Left kidney (tissue), 1 donor: ENCODE measurements at regions not wholly inside any gene's neighbourhood (a gene's known extent, or its start where the extent isn't known, plus 50 kb on each side); places are given as distances from the start of the nearest gene placed in this dataset.
"Not testable (repeated sequence)": the region's sequence is repeated elsewhere in the genome, so short reads cannot be mapped to it uniquely, and the experiment has no call there.

Experiments
- DNase-seq: peaks from one replicate; pipeline ENCODE4 v3.0.0-alpha.2; 2013

- no peak for DNase-seq
These were observed 115.6 kb upstream of the HCRTR2 start for GRCh38 chr6:55058682-55059081.

- no peak for DNase-seq
These were observed 109.4 kb upstream of the HCRTR2 start for GRCh38 chr6:55064711-55065420.

- DNase-seq, result peak; percentile 40
These were observed 105.1 kb upstream of the HCRTR2 start for GRCh38 chr6:55069132-55069781.

DNA sequence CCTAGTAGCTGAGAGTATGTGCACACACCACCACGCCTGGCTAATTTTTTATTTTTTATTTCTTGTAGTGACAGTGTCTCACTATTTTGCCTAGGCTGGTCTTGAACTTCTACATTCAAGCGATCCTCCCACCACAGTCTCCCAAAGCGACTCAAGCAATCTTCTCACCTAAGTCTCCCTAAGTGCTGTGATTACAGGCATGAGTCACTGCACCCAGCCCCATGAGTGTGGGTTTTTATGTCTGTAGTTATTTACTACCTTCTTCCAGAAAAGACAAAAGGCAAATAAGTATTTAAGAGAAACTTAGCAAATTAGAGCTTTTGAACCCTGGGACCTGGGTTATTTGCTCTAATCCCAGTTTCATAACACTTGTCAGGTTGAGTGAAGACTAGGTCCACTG, 92.3 kb upstream of the HCRTR2 start:
- no peak for DNase-seq

GRCh38 chr6:55088011-55088410, 86.3 kb upstream of the HCRTR2 start:
- not testable (repeated sequence) for DNase-seq

DNA sequence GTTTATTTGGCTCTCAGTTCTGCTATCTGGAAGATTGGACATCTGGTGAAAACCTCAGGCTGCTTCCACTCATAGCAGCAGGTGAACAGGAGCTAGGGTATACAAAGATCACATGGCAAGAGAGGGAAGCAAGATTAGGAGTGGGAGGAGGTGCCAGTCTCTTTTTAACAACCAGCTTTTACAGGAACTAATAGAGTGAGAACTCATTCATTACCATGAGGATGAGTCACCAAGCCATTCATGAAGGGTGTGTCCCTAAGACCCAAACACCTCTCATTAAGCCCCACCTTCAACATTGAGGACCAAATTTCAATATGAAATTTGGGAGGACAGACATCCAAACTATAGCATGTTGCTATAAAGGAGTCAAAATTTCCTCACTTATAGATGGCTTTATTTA, 85.4 kb upstream of the HCRTR2 start:
- no peak for DNase-seq

DNA sequence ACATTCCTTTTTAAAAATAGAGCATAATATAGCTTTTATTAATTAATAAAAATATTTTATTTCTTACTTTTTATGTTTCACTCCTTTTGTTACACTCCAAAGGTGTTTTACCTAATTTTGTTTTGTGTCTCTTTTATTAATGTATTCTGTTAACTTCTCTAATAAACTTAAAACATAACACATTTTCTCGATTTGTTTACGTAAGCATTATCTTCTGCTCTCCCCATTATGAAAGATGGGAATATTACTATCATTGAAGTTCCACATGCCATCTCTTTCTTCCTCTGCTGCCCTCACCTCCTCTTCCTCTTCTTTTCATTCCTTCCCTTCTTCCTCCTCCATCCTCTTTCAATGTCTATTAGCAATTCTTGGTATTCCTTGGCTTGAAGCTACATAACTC, 85.0 kb upstream of the HCRTR2 start:
- no peak for DNase-seq

DNA sequence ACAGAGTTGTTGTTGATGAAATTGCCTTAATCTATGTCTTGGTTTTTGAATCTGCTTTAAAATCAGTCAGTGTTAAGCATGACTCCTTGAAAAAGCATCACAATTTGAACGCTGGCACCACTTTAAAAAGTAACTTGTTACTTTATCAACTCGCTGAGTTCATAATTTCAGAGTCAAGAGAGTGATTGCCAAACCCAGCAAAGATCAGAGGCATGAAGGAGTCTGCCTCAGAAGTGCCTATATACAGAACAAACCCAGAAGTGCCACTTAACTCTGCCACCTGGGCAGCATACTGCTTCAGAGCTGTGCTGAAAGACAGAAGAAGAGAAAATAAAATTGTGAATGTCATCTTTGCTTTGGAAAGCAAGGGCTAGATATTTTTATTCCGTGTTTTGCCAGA, 73.6 kb upstream of the HCRTR2 start:
- no peak for DNase-seq

DNA sequence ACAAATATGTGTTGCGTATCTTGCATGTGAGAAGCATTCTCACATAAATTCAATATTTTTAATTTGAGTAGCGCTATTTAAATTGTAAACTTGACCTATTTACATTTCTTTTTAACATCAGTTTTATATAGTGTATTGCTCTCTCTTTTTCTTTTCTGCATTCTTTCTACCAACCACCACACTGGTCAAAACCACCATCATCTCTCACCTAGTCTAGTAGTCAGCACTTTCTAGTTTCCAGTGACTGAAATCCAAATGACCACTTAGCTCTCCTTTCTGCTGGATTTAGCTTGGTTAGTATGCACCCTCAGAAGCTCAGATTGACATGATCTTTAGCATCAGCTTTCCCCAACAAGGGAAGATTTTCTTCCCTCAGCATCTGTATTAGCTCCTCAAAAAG, 73.2 kb upstream of the HCRTR2 start:
- no peak for DNase-seq

GRCh38 chr6:55108134-55109130, 65.9 kb upstream of the HCRTR2 start:
- peak; percentile 11 for DNase-seq

GRCh38 chr6:55117267-55117666, 57.0 kb upstream of the HCRTR2 start:
- no peak for DNase-seq

DNA sequence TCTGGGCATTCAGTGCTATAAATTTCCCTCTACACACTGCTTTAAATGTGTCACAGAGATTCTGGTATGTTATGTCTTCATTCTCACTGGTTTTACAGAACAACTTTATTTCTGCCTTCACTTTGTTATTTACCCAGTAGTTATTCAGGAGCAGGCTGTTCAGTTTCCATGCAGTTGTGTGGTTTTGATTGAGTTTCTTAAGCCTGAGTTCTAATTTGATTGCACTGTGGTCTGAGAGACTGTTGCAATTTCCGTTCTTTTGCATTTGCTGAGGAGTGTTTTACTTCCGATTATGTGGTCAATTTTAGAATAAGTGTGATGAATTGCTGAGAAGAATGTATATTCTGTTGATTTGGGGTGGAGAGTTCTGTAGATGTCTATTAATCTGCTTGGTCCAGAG, 50.1 kb upstream of the HCRTR2 start:
- DNase-seq, result not testable (repeated sequence)
